ENCODE measurements at regions not wholly inside any gene's neighbourhood (a gene's known extent, or its start where the extent isn't known, plus 50 kb on each side); places are given as distances from the start of the nearest gene placed in this dataset.

- TF ChIP-seq CTCF (IDR thresholded peaks at IDR 0.05) (no peak), EZH2 (IDR thresholded peaks at IDR 0.05; ENCODE audit: borderline replicate concordance, insufficient read depth, low read depth, low read length, poor library complexity, severe bottlenecking) (no peak)
Observed at GRCh38 chr15:57887825-57888224, 177.7 kb downstream of the ALDH1A2 start.
